ENCODE measurements at regions not wholly inside any gene's neighbourhood (a gene's known extent, or its start where the extent isn't known, plus 50 kb on each side); places are given as distances from the start of the nearest gene placed in this dataset.

- Mint-ChIP-seq H3K4me1 (peaks cover 12% of the 10 kb centered on the region), H3K27me3 (ENCODE audit: insufficient read depth) (no peaks in the 10 kb centered on the region), H3K4me3 (no peak overlapping the region), H3K27ac (peak overlapping the region; percentile 2), H3K36me3 (ENCODE audit: low read depth) (no peaks in the 10 kb centered on the region), H3K9me3 (no peaks in the 10 kb centered on the region)
- H3K9me3 ChIP-seq (ENCODE audit: control insufficient read depth, low read length), result no peaks in the 10 kb centered on the region
- DNase-seq, result no peak
- no peaks in the 10 kb centered on the region for H3K4me1 ChIP-seq (ENCODE audit: control insufficient read depth, insufficient read depth, low read length)
- no peaks in the 10 kb centered on the region for H3K27me3 ChIP-seq (ENCODE audit: control insufficient read depth, insufficient read depth, low read length, poor library complexity, severe bottlenecking)
- WGBS, 2 experiments (ENCODE audit: insufficient coverage in 1 of 2, insufficient read length in 1 of 2), result 93 to 94% methylated on average over 2 to 6 of the region's 6 CpGs
- no peak overlapping the region for H3K27ac ChIP-seq (ENCODE audit: low read depth, low read length)
- no peaks in the 10 kb centered on the region for H3K36me3 ChIP-seq (ENCODE audit: control insufficient read depth, insufficient read depth, low read length)
- H3K9ac ChIP-seq (ENCODE audit: extremely low read depth, low read length, poor library complexity, severe bottlenecking), result no peak overlapping the region
- H3K4me3 ChIP-seq (ENCODE audit: low read length), result no peak overlapping the region
- TF ChIP-seq, protein P1, sequence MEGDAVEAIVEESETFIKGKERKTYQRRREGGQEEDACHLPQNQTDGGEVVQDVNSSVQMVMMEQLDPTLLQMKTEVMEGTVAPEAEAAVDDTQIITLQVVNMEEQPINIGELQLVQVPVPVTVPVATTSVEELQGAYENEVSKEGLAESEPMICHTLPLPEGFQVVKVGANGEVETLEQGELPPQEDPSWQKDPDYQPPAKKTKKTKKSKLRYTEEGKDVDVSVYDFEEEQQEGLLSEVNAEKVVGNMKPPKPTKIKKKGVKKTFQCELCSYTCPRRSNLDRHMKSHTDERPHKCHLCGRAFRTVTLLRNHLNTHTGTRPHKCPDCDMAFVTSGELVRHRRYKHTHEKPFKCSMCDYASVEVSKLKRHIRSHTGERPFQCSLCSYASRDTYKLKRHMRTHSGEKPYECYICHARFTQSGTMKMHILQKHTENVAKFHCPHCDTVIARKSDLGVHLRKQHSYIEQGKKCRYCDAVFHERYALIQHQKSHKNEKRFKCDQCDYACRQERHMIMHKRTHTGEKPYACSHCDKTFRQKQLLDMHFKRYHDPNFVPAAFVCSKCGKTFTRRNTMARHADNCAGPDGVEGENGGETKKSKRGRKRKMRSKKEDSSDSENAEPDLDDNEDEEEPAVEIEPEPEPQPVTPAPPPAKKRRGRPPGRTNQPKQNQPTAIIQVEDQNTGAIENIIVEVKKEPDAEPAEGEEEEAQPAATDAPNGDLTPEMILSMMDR (conservative IDR thresholded peaks at IDR 0.05), result no peak
These were observed 71.2 kb upstream of the SLC6A6 start for GRCh38 chr3:14331251-14331650.

GRCh38 chr3:14332392-14332791, 70.0 kb upstream of the SLC6A6 start:
- no peak overlapping the region for H3K27ac Mint-ChIP-seq
- TF ChIP-seq, protein P1 (conservative IDR thresholded peaks at IDR 0.05), result no peak
- Histone ChIP-seq H3K9ac (ENCODE audit: extremely low read depth, low read length, poor library complexity, severe bottlenecking) (no peak overlapping the region), H3K4me1 (ENCODE audit: control insufficient read depth, insufficient read depth, low read length) (no peaks in the 10 kb centered on the region), H3K9me3 (ENCODE audit: control insufficient read depth, low read length) (no peaks in the 10 kb centered on the region), H3K4me3 (ENCODE audit: low read length) (no peak overlapping the region), H3K36me3 (ENCODE audit: control insufficient read depth, insufficient read depth, low read length) (no peaks in the 10 kb centered on the region), H3K27ac (ENCODE audit: low read depth, low read length) (no peak overlapping the region), H3K27me3 (ENCODE audit: control insufficient read depth, insufficient read depth, low read length, poor library complexity, severe bottlenecking) (no peaks in the 10 kb centered on the region)
- WGBS, 2 experiments (ENCODE audit: insufficient coverage in 1 of 2, insufficient read length in 1 of 2), result 91 to 94% methylated on average over 5 of the region's 5 CpGs
- no peaks in the 10 kb centered on the region for H3K36me3 Mint-ChIP-seq (ENCODE audit: low read depth)
- H3K4me3 Mint-ChIP-seq, result no peak overlapping the region
- peaks cover 2% of the 10 kb centered on the region for H3K27me3 Mint-ChIP-seq (ENCODE audit: insufficient read depth)
- DNase-seq, result no peak
- H3K9me3 Mint-ChIP-seq, result no peaks in the 10 kb centered on the region
- peaks cover 12% of the 10 kb centered on the region for H3K4me1 Mint-ChIP-seq

DNA sequence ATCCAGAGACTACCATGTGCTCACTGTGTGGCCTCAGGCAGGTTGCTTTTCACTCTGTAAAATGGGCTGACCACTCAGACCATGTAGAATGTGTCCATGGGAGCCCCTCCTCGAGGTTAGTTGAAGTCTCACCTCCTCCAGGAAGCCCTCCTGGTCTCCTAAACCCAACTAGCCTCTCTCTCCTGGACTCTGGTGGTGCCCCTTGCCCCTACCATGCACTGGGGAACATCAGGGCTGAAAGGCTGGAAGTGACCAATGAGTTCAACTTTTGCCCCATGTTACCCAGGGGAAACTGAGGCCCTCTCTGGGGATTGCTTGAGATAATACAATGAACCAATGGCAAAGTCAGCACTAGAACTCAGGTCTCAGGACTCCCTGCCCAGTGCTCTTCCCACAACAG, 69.2 kb upstream of the SLC6A6 start:
- no peaks in the 10 kb centered on the region for H3K36me3 ChIP-seq (ENCODE audit: control insufficient read depth, insufficient read depth, low read length)
- Mint-ChIP-seq H3K36me3 (ENCODE audit: low read depth) (no peaks in the 10 kb centered on the region), H3K4me1 (peaks cover 12% of the 10 kb centered on the region), H3K4me3 (no peak overlapping the region), H3K9me3 (no peaks in the 10 kb centered on the region), H3K27ac (no peak overlapping the region), H3K27me3 (ENCODE audit: insufficient read depth) (peaks cover 4% of the 10 kb centered on the region)
- DNase-seq, result no peak
- WGBS, 2 experiments (ENCODE audit: insufficient coverage in 1 of 2, insufficient read length in 1 of 2), result 71 to 90% methylated on average over 1 of the region's 1 CpG
- no peak overlapping the region for H3K27ac ChIP-seq (ENCODE audit: low read depth, low read length)
- no peaks in the 10 kb centered on the region for H3K4me1 ChIP-seq (ENCODE audit: control insufficient read depth, insufficient read depth, low read length)
- TF ChIP-seq, protein P1 (conservative IDR thresholded peaks at IDR 0.05), result no peak
- H3K9ac ChIP-seq (ENCODE audit: extremely low read depth, low read length, poor library complexity, severe bottlenecking), result no peak overlapping the region
- H3K9me3 ChIP-seq (ENCODE audit: control insufficient read depth, low read length), result no peaks in the 10 kb centered on the region
- no peaks in the 10 kb centered on the region for H3K27me3 ChIP-seq (ENCODE audit: control insufficient read depth, insufficient read depth, low read length, poor library complexity, severe bottlenecking)
- no peak overlapping the region for H3K4me3 ChIP-seq (ENCODE audit: low read length)
